GM18499 (cell line): ENCODE measurements at regions not wholly inside any gene's neighbourhood (a gene's known extent, or its start where the extent isn't known, plus 50 kb on each side); places are given as distances from the start of the nearest gene placed in this dataset.

Experiments used
- ATAC-seq: cut with Tn5 transposase; IDR thresholded peaks from one replicate; pipeline ENCODE4 v1.9.1; 2021; ENCODE audit warnings: moderate number of reproducible peaks; ENCODE audit not compliant: insufficient read depth, unreplicated experiment

GRCh38 chr18:46262856-46263255, 158.7 kb downstream of the HAUS1 start:
- no peak for ATAC-seq

- peak; percentile 44 for ATAC-seq
These were observed 160.1 kb downstream of the HAUS1 start for GRCh38 chr18:46264255-46264654.

DNA sequence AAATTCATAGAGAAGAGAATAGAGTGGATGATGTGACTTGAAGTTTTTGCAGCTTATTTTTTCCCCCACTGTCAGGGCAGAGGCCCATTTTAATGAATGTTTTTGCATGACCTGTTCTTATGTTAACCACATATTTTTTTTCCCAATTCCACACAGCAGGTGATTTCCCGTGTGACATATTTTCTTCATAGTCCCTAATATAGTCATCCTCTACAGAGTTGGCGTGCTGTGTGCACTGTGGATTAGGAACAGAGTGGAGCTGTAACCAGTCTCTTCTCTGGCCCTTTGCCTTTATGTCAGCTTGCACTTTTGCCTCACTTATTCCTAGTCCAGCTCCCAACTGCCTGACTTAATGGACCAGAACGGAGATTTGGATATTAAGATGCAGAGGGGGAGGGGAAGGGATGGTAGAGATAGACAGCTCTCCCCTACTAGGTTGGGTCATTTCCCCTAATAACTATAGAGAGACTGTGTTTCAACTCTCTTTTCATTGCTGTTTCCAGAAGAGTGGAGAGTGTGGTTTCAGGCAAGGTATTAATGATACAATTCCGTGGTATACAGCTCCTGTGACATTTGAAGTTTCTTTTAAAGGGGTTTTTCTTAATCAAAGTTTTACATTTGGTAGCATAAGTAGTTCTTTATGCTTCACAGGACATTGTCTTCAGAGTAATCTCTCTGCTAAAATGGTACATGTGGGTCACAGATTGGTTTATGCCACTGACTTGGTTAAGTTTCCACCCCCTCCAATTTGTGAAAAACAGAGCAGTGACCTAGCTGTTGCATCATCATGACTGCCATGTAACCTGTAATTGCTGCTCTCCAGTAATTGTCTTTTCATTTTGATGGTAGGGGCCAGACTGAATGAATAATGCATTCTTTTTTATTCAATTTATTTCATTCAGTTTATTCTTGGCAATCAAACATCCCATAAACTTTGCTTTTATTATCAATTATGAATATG, 161.3 kb downstream of the HAUS1 start:
- no peak for ATAC-seq

DNA sequence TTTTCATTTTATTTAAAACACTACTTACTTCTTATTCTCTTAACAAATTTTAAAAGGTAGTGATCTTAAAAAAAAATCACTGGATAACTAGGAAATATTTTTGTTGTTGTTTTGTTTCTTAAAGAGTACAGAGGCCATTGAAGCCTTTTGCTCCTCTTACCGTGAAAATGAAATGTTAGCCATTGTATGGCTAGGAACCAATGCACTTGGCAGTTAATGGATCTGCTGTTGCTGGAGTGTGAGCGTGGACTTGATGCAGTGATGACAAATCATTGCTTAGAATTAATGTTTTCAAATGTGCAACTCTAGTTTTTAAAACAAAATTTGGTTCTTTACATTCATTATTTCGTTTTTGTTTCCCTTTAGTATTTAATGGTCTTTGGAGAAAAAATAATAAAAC, 162.3 kb downstream of the HAUS1 start:
- ATAC-seq, result no peak

- no peak for ATAC-seq
These were observed 164.5 kb downstream of the HAUS1 start for GRCh38 chr18:46268671-46269070.

- ATAC-seq, result no peak
These were observed 165.1 kb downstream of the HAUS1 start for GRCh38 chr18:46269275-46269674.

- ATAC-seq, result no peak
These were observed 167.3 kb downstream of the HAUS1 start for GRCh38 chr18:46271488-46271887.

GRCh38 chr18:46273861-46274260, 169.7 kb downstream of the HAUS1 start:
- no peak for ATAC-seq

- ATAC-seq, result no peak
These were observed 170.1 kb downstream of the HAUS1 start for GRCh38 chr18:46274266-46274665.

GRCh38 chr18:46275370-46275769, 171.2 kb downstream of the HAUS1 start:
- ATAC-seq, result no peak

DNA sequence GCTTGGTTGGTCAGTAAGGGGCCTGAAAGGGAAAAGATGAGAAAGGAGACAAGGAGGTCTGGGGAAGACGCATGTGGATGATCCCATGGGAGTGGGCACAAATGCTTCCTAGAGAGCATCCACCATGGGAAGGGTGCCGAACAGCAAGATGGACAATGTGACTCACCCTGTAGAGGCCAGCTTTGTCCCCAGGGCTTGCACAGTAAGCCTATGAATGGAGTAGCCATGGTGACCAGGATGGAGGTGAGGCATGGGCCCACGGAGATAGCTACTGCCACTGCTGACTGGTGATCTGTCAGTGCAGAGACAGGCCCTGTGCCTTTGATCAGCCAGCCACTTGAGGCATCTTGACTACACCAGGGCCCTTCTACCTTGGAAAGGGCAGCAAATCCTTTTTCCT, 172.6 kb downstream of the HAUS1 start:
- ATAC-seq, result no peak

- ATAC-seq, result no peak
These were observed 174.6 kb downstream of the HAUS1 start for GRCh38 chr18:46278481-46279465.

DNA sequence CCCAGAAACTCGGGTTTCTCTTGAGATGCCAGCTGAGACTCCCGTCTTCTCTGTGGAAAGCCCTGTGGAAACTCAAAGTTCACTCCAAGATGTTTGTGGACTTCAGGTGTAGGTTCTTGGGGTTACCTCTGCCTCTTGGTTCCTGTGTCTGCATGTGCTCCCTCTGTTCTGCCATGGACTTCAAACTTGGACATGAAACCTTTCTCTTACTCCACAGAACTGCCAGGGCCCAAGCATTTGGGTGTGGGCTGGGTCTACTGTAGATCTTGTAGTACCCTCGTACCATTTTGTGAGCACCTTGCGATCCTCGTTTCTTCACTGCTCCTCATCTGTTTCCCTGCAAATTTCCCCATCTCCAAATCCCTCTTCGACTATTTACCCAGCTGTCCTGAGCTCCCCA, 175.5 kb downstream of the HAUS1 start:
- ATAC-seq, result no peak

DNA sequence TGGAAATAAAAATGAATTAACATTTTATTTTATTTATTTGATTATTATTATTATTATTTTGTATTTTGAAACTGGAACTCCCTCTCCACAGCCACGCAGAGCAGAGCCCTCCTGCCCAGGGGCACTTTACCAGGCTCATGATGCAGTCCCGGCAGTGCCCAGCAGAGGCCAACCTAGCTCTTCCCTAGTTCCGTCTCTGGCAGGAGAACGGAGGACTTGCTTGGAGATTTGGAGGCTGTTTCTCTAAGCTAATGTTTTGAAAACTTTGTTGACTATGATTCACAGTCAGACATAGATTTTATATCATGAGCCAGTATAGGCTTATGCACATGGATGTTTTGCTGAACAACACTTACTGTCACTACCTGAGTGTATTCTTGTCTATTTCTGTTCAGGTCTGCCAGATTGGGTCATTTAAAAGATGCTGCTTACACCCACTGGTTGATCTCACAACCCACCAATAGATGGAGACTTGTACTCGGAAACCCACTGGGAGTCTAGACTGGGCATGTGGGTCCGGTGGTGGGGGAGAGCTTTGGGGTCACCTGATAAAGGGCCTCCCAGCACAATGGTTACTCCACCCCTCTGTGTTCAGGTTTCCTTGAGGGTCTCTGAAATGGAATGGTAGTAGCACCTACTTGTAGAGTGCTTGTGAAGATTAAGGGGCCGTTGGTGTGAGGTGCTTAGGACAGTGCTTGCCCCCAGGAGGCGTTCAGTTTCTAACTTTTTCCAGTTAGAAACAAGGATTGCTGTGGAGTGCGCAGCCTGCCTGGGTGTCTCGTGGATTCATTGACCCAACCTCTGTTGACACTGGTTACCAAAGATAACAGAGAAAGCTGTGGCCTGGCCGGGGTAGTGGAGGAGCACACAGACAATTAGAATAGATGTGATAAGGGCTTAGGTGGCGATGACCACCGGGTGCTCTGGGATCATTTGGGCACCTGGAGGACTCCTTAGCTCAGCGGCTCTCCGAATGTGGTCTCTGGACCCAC, 177.3 kb downstream of the HAUS1 start:
- no peak for ATAC-seq

- ATAC-seq, result no peak
These were observed 178.0 kb downstream of the HAUS1 start for GRCh38 chr18:46282177-46282570.

DNA sequence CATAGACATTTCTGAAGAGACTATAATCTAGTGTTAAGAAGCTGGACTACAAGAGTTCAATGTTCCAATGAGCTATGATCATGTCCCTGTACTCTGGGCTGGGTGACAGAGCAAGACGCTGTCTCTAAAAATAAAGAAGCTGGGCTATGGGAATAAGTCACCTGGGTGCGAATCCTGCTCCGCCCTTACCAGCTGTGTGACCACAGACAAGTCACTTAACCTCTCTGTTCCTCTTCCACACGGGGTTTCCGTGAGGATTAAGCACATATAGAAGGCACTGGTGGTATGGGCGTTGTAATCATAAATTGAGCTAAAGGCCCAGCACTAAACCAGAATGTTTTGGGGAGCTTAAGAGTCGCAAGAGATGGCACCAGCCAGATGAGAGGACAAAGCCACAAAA, 178.5 kb downstream of the HAUS1 start:
- no peak for ATAC-seq

- ATAC-seq, result no peak
These were observed 179.1 kb downstream of the HAUS1 start for GRCh38 chr18:46283268-46283667.

DNA sequence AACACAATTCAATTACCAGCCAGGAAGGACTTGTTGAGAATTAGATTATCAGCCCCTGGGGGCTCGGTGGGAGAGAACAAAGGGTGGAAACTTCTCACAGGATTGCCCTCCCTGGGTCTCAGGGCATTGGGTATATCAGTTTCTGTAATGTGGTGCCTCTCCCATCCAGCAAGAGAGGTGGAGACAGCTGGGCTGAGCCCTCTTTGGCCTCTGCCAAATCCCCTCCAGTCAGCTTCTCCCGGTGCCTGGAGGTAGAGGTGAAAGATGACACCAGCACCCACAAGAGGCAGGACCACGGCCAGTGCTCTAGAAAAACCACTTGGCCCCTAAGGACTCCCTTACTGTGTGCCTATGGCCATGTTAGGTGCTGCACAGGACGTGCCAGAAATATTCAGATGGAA, 179.7 kb downstream of the HAUS1 start:
- no peak for ATAC-seq

DNA sequence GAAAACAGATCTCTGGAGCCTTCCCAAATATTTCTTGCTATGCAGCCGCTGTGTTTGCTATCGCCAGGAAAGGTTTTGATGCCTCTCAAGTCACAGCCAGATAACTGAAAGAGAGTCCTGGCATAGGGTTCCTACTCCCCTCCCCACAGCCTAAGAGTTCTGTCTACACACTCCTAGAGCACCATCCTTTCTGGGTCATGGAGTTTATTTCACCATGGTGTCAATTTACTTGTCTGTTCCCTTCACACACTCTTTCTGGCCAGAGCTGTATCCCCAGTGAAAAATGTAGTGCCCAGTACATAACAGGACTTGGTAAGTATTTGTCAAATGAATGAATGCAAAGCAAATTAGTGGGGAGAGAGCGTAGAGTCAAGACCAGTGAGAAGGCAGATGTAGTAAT, 185.3 kb downstream of the HAUS1 start:
- ATAC-seq, result no peak

DNA sequence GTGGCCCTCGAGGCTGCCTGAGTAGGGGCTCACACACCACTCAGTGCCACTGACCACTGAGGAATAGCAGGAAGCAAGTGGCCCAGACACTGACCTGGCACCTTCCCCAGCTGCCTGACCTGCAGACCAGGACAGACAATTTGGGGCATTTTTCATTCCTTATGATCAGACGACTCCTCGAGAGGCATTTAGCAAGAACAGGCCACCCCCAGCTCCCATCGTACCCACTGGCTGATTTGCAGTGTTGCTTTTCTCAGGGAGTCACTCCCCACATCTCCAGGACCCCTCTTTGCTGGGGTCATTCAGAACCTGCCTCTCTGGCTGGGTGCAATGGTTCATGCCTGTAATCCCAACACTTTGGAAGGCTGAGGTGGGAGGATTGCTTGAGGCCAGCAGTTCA, 185.7 kb downstream of the HAUS1 start:
- ATAC-seq, result no peak
